ENCODE measurements at regions not wholly inside any gene's neighbourhood (a gene's known extent, or its start where the extent isn't known, plus 50 kb on each side); places are given as distances from the start of the nearest gene placed in this dataset.

- Mint-ChIP-seq H3K4me3 (no peak overlapping the region), H3K4me1 (no peaks in the 10 kb centered on the region), H3K27ac (no peak overlapping the region), H3K9me3 (no peaks in the 10 kb centered on the region), H3K27me3 (peaks cover 4% of the 10 kb centered on the region), H3K36me3 (no peaks in the 10 kb centered on the region)
These were observed 270.0 kb downstream of the USP25 start for GRCh38 chr21:15999741-16000140.

DNA sequence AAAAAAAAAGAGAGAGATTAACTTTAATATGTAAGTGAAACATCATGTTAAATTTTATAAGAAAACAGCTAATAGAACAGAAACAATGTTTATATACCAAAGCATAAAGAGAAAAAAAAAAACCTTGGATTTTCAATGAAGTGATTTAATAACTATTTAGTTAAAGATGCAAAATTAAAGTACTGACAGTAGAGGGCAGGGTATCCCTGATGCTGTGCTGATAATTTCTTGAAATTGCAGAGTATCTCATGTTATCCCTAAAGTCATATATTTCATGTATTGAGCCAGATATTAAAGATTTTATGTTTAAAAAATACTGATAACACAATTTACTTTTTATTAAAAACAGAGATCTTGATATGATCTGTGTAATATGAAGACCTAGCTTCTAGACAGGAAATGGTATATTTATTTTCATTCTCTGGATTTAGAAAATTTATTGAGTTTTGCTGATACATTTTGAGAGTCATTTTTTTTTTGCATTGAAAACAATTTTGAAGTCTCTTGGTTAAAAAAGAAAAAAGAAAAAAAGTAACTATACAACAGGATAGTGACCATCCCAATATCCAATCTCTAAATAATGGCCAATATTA is 273.2 kb downstream of the USP25 start:
- H3K4me3 Mint-ChIP-seq = no peak overlapping the region
- no peaks in the 10 kb centered on the region for H3K4me1 Mint-ChIP-seq
- H3K27ac Mint-ChIP-seq = no peak overlapping the region
- H3K27me3 Mint-ChIP-seq = peaks cover 3% of the 10 kb centered on the region
- H3K9me3 Mint-ChIP-seq = no peaks in the 10 kb centered on the region
- no peaks in the 10 kb centered on the region for H3K36me3 Mint-ChIP-seq

DNA sequence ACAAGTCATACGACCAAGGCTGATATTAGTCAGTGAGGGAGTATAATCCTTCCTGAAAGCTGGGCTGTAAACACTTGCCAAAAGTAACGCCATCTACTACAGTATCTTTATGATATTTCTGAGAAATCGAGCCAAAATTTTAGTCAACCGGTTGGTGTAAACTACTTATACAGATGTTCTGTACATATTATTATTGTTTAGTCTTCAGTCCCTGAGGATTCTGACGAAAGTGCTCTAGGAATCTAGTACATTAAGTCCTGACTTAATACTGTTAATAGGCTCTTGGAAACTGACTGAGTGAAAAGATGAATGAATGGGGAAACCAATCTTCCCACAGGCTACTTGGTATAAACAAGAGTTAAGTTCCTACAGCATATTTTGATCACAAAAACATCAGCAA is 274.3 kb downstream of the USP25 start:
- Mint-ChIP-seq H3K4me3 (no peak overlapping the region), H3K4me1 (no peaks in the 10 kb centered on the region), H3K36me3 (no peaks in the 10 kb centered on the region), H3K27ac (no peak overlapping the region), H3K27me3 (peaks cover 3% of the 10 kb centered on the region), H3K9me3 (no peaks in the 10 kb centered on the region)

DNA sequence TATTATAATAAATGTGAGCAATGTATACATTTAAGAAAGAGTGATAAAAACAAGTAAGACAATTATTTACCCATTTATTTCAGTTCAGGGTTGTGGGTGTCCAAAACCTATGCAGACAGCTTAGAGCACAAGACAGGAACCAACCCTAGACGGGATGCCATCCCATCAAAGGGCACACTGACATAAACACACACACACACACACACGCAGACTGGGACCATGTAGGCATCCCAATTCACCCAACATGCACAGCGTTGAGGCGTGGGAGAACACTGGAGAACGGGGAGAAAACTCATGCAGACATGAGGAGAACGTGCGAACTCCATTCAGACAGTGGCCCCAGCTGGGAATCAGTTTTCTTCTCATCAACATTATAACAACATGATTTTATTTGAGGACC is 274.7 kb downstream of the USP25 start:
- Mint-ChIP-seq H3K9me3 (no peaks in the 10 kb centered on the region), H3K4me1 (no peaks in the 10 kb centered on the region), H3K27ac (no peak overlapping the region), H3K4me3 (no peak overlapping the region), H3K27me3 (peaks cover 3% of the 10 kb centered on the region), H3K36me3 (no peaks in the 10 kb centered on the region)

DNA sequence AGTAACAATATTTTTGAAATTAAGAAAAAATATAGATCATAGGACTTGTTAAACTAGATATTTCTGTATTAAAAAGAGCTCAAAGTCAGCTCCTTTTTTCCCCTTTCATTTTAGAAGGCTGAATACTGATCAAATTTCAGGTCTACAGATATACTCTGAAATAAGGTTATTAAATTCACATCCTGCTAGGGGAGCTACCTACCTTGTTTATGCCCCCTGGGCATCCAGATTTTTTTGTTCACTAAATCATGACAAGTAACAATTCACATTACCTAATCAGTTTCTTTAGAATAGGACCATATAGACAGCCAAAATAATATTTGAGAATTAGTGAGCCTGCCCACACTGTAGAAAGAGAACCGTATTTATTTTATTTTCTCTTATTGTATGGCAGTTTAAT is 276.2 kb downstream of the USP25 start:
- H3K4me3 Mint-ChIP-seq = no peak overlapping the region
- no peaks in the 10 kb centered on the region for H3K36me3 Mint-ChIP-seq
- H3K27me3 Mint-ChIP-seq = peaks cover 3% of the 10 kb centered on the region
- H3K9me3 Mint-ChIP-seq = peaks cover 10% of the 10 kb centered on the region
- no peak overlapping the region for H3K27ac Mint-ChIP-seq
- H3K4me1 Mint-ChIP-seq = no peaks in the 10 kb centered on the region

DNA sequence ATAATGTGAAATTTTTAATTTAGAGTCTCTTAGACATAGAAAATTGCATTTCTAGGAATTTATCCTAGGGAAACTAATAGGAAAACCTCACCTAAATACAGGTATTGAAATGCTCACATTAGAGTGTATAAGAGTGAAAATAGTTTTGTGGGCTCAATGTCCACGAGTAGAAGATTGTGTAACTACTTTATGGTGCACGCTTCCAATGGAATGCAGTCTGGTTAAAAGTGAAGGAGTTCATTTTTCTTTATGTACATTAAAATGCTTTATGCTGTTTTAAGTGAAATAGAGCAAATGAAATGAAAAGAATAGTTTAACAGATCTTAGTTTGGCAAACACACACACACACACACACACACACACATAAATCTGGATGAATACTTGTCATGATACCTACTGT is 278.2 kb downstream of the USP25 start:
- no peaks in the 10 kb centered on the region for H3K36me3 Mint-ChIP-seq
- H3K4me1 Mint-ChIP-seq = no peaks in the 10 kb centered on the region
- peaks cover 2% of the 10 kb centered on the region for H3K27me3 Mint-ChIP-seq
- H3K4me3 Mint-ChIP-seq = no peak overlapping the region
- H3K9me3 Mint-ChIP-seq = peaks cover 10% of the 10 kb centered on the region
- no peak overlapping the region for H3K27ac Mint-ChIP-seq

GRCh38 chr21:16011719-16012118 is 281.9 kb downstream of the USP25 start:
- peaks cover 14% of the 10 kb centered on the region for H3K9me3 Mint-ChIP-seq
- H3K27ac Mint-ChIP-seq = no peak overlapping the region
- H3K4me1 Mint-ChIP-seq = no peaks in the 10 kb centered on the region

GRCh38 chr21:16013570-16013969 is 283.8 kb downstream of the USP25 start:
- Mint-ChIP-seq H3K4me3 (no peak overlapping the region), H3K4me1 (no peaks in the 10 kb centered on the region), H3K27me3 (peaks cover 4% of the 10 kb centered on the region), H3K9me3 (peaks cover 15% of the 10 kb centered on the region), H3K36me3 (no peaks in the 10 kb centered on the region), H3K27ac (no peak overlapping the region)

More at GRCh38 chr21:16011719-16012118, 281.9 kb downstream of the USP25 start:
- H3K4me3 Mint-ChIP-seq = no peak overlapping the region
- H3K27me3 Mint-ChIP-seq = peaks cover 4% of the 10 kb centered on the region
- no peaks in the 10 kb centered on the region for H3K36me3 Mint-ChIP-seq

DNA sequence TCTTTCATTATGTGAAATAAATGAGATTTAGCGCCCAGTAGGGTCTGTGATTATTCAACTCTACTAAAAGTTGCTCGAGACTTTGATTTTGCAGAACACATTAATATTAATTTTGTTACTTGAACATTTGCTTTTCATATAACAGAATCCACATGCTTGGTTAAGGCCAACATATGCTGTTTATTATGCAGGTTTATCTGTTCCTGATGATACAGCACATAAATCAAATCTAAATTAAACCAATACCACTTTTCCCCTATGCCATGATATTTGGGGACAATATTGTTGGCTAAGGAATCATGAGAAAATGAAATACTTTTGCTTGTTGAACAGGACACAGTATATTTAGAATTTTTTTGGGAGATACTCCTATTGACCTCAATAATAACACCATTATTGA is 291.1 kb downstream of the USP25 start:
- Mint-ChIP-seq H3K9me3 (peaks cover 5% of the 10 kb centered on the region), H3K4me1 (no peaks in the 10 kb centered on the region), H3K27me3 (peaks cover 4% of the 10 kb centered on the region), H3K36me3 (no peaks in the 10 kb centered on the region), H3K4me3 (no peak overlapping the region), H3K27ac (no peak overlapping the region)

- Mint-ChIP-seq H3K27me3 (peaks cover 2% of the 10 kb centered on the region), H3K27ac (no peak overlapping the region), H3K4me3 (no peak overlapping the region), H3K36me3 (no peaks in the 10 kb centered on the region), H3K4me1 (no peaks in the 10 kb centered on the region), H3K9me3 (no peaks in the 10 kb centered on the region)
These were observed 292.3 kb downstream of the USP25 start for GRCh38 chr21:16022116-16022515.

- no peak overlapping the region for H3K4me3 Mint-ChIP-seq
- H3K9me3 Mint-ChIP-seq = no peaks in the 10 kb centered on the region
- no peak overlapping the region for H3K27ac Mint-ChIP-seq
- no peaks in the 10 kb centered on the region for H3K36me3 Mint-ChIP-seq
- H3K4me1 Mint-ChIP-seq = no peaks in the 10 kb centered on the region
- H3K27me3 Mint-ChIP-seq = peaks cover 2% of the 10 kb centered on the region
These were observed 293.1 kb downstream of the USP25 start for GRCh38 chr21:16022921-16023320.

DNA sequence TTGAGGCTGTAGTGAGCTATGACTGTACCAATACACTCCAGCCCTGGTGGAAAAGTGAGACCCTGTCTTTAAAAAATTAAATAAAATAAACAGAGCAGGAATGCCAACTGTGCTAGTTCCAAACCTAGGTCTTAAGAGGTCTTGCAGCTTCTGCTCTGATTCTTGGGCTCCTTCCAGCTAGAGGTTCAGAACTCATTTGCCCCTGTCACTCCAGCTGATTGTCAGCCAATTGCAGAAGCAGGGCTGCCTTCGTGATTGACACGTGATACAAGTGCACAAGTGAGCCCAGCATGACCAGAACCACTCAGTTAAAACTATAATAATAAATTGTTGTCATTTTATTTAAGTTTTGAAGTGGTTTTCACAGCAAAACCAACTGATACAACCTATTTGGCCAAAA is 298.4 kb downstream of the USP25 start:
- H3K4me1 Mint-ChIP-seq = no peaks in the 10 kb centered on the region

DNA sequence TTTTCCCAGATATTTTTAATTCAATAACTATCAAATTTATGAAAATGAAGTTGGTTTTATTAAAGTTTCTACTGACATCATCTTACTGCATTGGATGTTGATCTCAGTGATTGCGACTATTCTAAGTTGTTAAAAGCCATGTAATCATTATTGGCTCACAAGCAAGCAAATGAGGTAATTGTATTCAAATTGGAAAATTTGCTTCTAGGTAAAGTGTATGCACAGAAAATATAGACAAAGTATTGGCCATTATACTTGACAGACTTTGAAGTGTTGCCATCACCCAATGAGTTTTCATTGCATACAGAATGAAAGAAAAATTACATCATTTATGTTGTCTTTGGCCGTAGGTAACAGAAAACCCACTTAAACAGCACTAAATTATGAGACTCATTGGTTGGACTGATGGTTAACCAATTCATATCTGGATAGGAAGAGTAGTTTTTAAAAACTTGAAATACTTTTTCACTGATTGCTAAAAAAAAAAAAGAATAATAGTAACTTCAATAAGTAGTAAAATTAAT is 299.2 kb downstream of the USP25 start:
- H3K9me3 Mint-ChIP-seq = no peaks in the 10 kb centered on the region
- no peaks in the 10 kb centered on the region for H3K27me3 Mint-ChIP-seq
- no peaks in the 10 kb centered on the region for H3K4me1 Mint-ChIP-seq
- no peaks in the 10 kb centered on the region for H3K36me3 Mint-ChIP-seq
- H3K27ac Mint-ChIP-seq = no peak overlapping the region
- no peak overlapping the region for H3K4me3 Mint-ChIP-seq

More for the DNA sequence above, 298.4 kb downstream of the USP25 start:
- H3K9me3 Mint-ChIP-seq = no peaks in the 10 kb centered on the region
- H3K4me3 Mint-ChIP-seq = no peak overlapping the region
- H3K27ac Mint-ChIP-seq = no peak overlapping the region
- H3K27me3 Mint-ChIP-seq = no peaks in the 10 kb centered on the region
- no peaks in the 10 kb centered on the region for H3K36me3 Mint-ChIP-seq

DNA sequence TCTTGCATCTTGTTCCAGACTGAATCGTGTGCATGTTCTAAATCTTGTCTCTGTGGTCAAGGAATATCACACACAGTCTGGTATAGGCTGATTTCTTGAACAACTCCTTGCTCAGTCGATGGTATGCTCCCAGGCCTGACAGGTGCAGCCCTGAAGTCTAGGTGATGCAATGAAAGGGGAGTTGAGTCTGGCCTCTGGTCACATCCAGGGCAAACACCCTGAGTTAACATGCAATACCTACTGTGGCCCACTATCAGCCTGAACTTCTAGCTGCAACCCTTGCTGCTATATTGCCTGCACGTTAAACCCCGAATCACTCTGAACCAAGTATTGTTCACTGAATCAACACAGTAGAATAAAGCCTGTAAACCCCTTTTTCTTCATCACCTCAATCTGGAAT is 303.4 kb downstream of the USP25 start:
- H3K27ac Mint-ChIP-seq = no peak overlapping the region

DNA sequence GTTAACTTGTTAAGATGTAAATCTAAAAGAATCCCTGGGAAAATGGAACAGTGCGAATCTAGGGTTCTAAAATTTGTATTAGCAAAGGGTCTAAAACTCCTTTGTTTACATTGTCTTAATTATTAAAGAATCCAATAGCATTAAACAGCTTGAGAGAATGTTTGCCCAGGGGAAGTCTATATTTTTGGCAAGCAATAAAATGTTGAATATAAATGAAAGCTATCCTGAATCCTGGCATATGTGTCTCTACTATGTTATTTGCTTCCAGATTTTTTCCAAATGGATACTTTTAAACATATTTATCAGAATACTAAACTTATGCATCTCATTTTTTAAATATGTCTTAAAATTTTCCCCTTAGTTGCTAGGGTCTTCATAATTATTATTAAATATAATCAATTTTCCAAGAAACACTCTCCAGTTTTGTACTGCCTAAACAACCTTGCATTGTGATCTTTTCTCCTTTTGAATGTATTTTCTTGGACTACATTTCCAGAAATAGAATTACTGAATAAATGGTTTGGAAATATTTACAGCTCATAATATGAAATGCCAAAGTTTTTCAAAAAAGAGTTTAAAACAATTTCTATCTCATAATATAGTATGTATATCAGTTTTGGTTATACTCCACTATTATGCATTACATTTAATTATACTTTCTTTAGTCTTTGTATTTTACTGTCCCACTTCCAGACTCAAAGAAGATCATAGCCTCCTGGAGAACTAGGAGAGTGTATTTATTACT is 304.8 kb downstream of the USP25 start:
- H3K9me3 Mint-ChIP-seq = peaks cover 4% of the 10 kb centered on the region

More for the DNA sequence above, 303.4 kb downstream of the USP25 start:
- Mint-ChIP-seq H3K27me3 (no peaks in the 10 kb centered on the region), H3K4me1 (peaks cover 4% of the 10 kb centered on the region), H3K4me3 (no peak overlapping the region), H3K36me3 (no peaks in the 10 kb centered on the region), H3K9me3 (peaks cover 4% of the 10 kb centered on the region)

DNA sequence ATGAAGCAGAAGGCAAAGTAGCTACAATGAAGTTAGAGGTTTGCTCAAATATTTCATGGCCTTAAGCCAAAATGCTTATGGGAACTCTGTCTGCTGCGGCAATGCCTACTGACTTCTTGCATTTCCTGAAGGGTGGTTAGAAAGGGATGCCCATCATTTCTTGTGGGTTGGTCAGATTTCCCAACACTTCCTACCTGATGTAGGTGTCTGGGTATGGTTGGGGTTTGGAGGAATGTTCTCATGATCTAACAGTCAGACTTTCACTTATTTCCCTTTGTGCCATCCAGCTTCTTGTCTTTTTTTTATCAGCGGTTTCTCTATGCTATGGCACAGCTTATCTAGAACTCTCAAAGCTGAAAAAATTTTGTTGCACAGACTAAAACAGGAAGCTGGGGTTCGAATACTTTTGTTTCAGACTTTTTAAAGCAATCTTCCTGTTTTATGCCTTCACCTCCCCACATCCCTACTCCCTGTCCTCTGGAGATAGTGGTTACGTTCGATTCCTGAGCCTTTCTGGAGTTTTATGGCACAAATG is 307.7 kb downstream of the USP25 start:
- Mint-ChIP-seq H3K4me3 (no peak overlapping the region), H3K36me3 (no peaks in the 10 kb centered on the region), H3K27me3 (no peaks in the 10 kb centered on the region), H3K27ac (no peak overlapping the region), H3K9me3 (peaks cover 4% of the 10 kb centered on the region), H3K4me1 (peaks cover 4% of the 10 kb centered on the region)

More for the DNA sequence above, 304.8 kb downstream of the USP25 start:
- Mint-ChIP-seq H3K4me3 (no peak overlapping the region), H3K27me3 (no peaks in the 10 kb centered on the region), H3K4me1 (peaks cover 4% of the 10 kb centered on the region), H3K27ac (no peak overlapping the region), H3K36me3 (no peaks in the 10 kb centered on the region)

All from activated naive CD4-positive, alpha-beta T cell treated with anti-CD3 and anti-CD28 coated beads, Interleukin-2, amount 50 U/mL, for 24 hours (primary cell).